ENCODE measurements at regions not wholly inside any gene's neighbourhood (a gene's known extent, or its start where the extent isn't known, plus 50 kb on each side); places are given as distances from the start of the nearest gene placed in this dataset.

- ATAC-seq (peak in 1 of 2 donors; percentile 12), DNase-seq (no peak)
- intact Hi-C loops (cut with DNase I): no loop called here
These were observed 244.4 kb downstream of the OPA1 start for GRCh38 chr3:193837347-193837827.

DNA sequence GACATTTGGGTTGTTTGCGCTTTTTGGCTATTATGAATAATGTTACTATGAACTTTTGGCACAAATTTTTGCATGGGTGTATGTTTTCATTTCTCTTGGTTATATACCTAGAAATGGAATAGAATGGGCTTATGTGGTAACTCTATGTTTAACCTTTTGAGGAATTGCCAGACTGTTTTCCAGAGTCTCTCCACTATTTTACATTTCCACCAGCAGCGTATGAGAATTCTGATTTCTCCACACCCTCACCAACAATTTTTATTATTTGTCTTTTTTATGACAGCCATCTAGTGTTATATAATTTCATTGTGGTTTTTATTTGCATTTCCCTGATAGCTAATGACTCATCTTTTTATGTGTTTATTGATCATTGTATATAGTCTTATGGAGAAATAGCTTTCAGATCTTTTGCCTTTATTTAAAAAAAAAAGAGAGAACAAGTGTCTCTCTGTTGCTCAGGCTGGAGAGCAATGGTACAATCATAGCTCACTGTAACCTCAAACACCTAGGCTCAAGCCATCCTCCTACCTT is 247.2 kb downstream of the OPA1 start:
- DNase-seq: no peak
- ATAC-seq: no peak
- intact Hi-C loops (cut with DNase I): no loop called here

DNA sequence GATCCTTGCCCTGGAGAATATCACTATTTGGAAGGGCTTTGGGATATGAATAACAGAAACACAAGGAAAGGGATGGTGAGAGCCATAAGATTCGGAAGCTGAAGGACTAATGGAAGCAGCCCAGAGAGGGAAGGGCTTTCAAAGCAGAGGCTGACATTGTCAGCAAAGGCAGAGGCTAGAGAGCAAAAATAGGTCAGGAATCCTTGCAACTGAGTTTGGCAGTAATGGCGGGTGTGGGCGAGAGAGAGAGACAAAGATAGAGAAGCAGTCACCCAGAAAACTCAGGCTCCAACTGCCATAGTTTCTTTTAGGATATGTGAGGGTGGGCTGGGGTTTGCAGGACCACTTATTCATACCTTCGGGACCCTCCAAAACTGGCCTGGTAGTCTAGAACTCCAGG is 248.6 kb downstream of the OPA1 start:
- ATAC-seq (peak in 1 of 2 donors; percentile 22), DNase-seq (no peak)
- intact Hi-C loops (cut with DNase I): no loop called here

DNA sequence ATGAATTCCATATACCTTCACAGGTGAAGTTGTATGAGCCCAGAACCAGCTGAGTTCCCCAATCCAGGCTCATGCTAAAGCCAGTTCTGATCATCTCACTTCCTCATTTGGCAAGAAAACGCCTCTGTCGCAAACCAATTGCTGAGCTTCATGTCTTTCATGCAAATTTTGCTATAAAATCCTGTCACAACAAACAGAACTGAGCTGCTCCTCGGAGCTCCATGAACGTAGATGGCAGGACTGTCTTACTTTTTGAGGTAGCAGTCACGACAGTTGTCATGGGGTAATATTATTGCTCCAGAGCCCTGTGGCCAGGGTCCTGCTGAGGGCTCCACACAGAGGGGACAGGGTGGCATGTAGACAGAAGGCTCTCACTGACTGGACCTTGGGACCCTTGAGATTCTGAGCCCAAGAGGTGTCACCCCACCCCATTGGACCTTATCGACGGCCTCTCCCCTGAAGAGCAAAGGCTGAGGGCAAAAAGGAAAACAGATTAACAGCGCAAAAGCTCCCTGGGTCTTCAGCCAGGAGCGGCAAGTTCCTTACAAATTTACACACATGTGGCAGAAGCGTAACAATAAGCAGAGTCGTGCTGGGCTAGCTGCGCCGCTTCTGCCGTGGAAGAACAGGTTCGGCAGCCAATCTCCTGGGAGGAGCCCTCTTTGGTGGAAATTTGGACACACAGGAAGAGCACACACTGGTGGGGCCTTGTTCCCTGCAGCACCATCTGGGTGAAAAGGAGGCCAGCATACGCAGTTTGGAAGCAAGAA is 249.2 kb downstream of the OPA1 start:
- DNase-seq: no peak
- intact Hi-C loops (cut with DNase I): no loop called here
- peak in 1 of 2 donors; percentile 16 for ATAC-seq

DNA sequence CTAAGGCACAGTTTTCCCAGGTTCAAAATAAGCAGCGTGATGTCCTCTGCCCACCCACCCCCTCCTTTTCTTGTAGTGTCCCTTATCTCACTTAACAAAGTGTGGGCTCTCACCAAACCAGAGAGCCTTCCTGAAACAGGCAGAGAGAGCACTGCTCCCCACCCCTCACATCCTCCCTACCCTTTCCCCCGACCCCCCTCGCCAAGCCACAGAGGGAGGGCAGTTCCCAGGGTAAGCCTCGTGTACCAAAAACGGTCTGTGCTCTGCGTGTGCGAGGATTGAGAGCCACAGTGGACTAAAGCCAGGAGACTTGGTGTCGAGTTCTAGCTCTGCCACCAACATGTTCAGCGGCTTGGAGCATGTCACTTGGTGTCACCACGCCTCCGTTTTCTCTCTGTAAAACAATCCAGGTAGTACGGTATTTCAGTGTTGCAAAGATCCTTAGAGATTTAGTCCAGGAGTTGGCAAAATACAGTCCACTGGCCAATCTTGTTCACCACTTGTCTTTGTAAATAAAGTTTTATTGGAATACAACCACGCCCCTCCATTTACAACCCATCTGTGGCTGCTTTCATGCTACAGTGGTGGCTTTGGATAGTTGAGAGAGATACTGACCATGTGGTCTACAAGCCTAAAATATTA is 249.9 kb downstream of the OPA1 start:
- no peak for DNase-seq
- no peak for ATAC-seq
- intact Hi-C loops (cut with DNase I): no loop called here

GRCh38 chr3:193843474-193844301 is 250.7 kb downstream of the OPA1 start:
- DNase-seq: no peak
- ATAC-seq: no peak
- intact Hi-C loops (cut with DNase I): no loop called here

- DNase-seq: no peak
- intact Hi-C loops (cut with DNase I): no loop called here
- no peak for ATAC-seq
These were observed 251.5 kb downstream of the OPA1 start for GRCh38 chr3:193844472-193844871.

GRCh38 chr3:193845144-193845543 is 252.1 kb downstream of the OPA1 start:
- intact Hi-C loops (cut with DNase I): no loop called here
- ATAC-seq: no peak

GRCh38 chr3:193846569-193846968 is 253.6 kb downstream of the OPA1 start:
- intact Hi-C loops (cut with DNase I): no loop called here
- ATAC-seq (no peak), DNase-seq (no peak)

More at GRCh38 chr3:193845144-193845543, 252.1 kb downstream of the OPA1 start:
- DNase-seq: no peak

DNA sequence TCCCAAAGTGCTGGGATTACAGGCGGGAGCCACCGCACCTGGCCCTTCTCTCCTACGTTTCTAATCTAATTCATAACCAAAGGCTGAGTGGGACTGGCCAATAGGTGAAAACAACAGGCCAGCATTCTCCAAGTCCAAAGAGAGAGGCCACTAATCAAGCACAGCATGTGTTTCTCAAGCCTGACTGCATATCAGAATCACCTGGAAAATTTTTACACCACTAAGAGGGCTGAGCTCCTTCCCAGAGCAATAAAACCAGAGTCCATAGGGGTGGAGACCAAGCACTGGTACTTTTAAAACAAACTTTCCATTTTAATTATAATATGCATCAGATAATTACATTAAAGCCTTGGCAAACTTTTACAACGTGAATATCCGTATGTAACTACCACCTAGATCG is 254.4 kb downstream of the OPA1 start:
- intact Hi-C loops (cut with DNase I): no loop called here
- ATAC-seq (no peak), DNase-seq (no peak)

DNA sequence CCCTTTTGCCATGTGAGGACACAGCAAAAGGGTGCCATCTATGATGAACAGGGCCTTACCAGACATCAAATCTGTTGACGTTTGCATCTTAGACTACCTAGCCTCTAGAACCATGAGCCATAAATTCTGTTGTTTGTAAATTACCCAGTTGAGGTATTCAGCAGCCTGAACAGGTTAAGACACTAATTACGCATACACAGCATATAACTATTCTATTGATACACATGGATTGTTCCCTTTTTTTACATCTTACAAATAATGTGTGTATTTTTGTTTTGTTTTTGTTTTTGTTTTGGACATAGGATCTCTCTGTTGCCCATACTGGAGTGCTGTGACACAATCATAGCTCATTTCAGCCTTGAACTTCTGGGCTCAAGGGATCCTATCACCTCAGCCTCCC is 255.5 kb downstream of the OPA1 start:
- ATAC-seq: no peak
- no peak for DNase-seq

DNA sequence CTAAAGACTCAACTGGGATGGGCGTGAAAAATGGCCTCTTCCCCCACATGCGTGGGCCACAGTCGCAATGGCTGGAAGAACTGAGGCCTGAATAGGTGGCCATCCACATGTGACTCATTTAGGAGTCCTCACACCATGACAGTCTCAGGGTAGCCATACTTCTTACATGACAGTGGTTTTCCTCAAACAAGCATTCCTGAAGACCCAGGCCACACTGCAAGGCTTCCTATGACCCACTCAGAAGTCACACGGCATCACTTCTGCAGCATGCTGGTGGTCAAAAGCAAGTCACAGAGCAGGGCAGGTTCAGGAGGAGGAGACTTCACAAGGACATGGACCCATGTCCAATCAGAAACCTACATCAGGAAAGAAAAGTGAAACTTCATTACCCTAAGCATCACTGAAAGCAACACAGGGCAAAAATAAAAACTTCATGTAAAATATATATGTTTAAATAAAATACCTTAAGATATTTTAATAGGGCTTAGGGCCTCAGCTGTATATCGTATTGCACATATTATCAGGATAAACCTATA is 257.1 kb downstream of the OPA1 start:
- intact Hi-C loops (cut with DNase I): no loop called here
- ATAC-seq: no peak

More for the DNA sequence above, 255.5 kb downstream of the OPA1 start:
- intact Hi-C loops (cut with DNase I): no loop called here

DNA sequence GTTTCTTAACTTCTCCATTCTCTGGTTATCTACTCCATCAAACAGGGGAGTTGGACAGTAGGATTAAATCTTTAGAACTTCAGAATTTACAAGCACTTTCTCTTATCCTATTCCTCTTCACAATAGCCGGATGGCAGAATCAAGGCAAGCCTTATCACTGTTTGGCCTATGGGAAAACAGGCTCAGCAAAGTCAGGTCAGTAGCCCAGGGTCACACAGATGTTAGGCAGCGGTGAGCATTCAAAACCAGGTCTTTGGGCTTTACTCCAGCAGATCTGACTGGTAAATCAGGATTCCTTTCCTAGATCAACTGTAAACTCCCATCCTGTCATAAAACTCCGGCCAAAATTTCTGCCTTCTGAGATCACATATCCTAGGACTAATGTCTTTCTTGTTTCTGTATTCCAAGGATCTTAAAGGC is 258.4 kb downstream of the OPA1 start:
- peak in 1 of 2 donors; percentile 24 for ATAC-seq

More for the DNA sequence above, 257.1 kb downstream of the OPA1 start:
- no peak for DNase-seq

GRCh38 chr3:193851941-193852674 is 259.1 kb downstream of the OPA1 start:
- ATAC-seq: peak; percentile 40 to 65
- DNase-seq: peak; percentile 48
- intact Hi-C loops (cut with DNase I): no loop called here

More for the DNA sequence above, 258.4 kb downstream of the OPA1 start:
- DNase-seq: no peak
- intact Hi-C loops (cut with DNase I): no loop called here

GRCh38 chr3:193852901-193853300 is 259.9 kb downstream of the OPA1 start:
- intact Hi-C loops (cut with DNase I): no loop called here
- ATAC-seq: no peak
- DNase-seq: no peak

GRCh38 chr3:193853511-193854219 is 260.7 kb downstream of the OPA1 start:
- peak; percentile 46 for DNase-seq

DNA sequence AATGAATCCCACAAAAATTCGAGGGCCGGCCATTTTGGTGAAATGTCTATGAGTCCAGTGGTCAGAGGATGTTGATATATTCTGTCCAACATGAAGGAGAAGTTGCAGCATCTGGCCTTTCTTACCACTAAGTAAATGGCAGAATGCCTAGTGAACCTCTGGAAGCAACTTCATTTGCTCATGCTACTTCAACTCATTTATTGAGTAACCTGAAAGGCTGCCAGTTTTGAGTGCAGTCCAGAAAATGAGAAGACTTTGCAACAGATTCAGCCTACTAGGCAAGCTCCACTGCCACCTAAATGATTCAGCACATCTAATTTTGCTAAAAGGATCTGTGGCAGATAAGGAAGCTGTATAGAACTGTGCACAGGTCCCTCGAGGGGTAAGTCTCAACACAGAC is 265.0 kb downstream of the OPA1 start:
- peak; percentile 73 to 79 for ATAC-seq
- no peak for DNase-seq
- intact Hi-C loops (cut with DNase I): no loop called here

More at GRCh38 chr3:193853511-193854219, 260.7 kb downstream of the OPA1 start:
- peak in 1 of 2 donors; percentile 51 for ATAC-seq
- intact Hi-C loops (cut with DNase I): no loop called here

GRCh38 chr3:193859195-193859594 is 266.2 kb downstream of the OPA1 start:
- intact Hi-C loops (cut with DNase I): no loop called here
- DNase-seq (no peak), ATAC-seq (no peak)
